ENCODE measurements at regions not wholly inside any gene's neighbourhood (a gene's known extent, or its start where the extent isn't known, plus 50 kb on each side); places are given as distances from the start of the nearest gene placed in this dataset.

- no peak for TF ChIP-seq ZBTB40 (IDR thresholded peaks at IDR 0.05; ENCODE audit: borderline replicate concordance)
These were observed 424.7 kb upstream of the KIRREL3 start (continued) for GRCh38 chr11:127425281-127425680.

GRCh38 chr11:127424661-127425060 lies 424.1 kb upstream of the KIRREL3 start:
- Histone ChIP-seq H4K20me1 (ENCODE audit: control insufficient read depth, insufficient read depth) (no peaks in the 10 kb centered on the region), H2AFZ (ENCODE audit: control insufficient read depth, low read depth, low read length) (no peak overlapping the region), H3K79me2 (ENCODE audit: control insufficient read depth, insufficient read depth, low read length) (no peaks in the 10 kb centered on the region), H3K27me3 (replicated peaks in 1 of 2; ENCODE audit: control insufficient read depth in 2 of 2, insufficient read depth in 2 of 2, low read length in 1 of 2) (no peaks in the 10 kb centered on the region), H3K9me3 (replicated peaks; ENCODE audit: control insufficient read depth, insufficient read depth, low read length) (no peaks in the 10 kb centered on the region), H3K4me3 (no peak overlapping the region), H3K9ac (ENCODE audit: control insufficient read depth, insufficient read depth, low read length) (no peak overlapping the region), H3K36me3 (ENCODE audit: control insufficient read depth in 2 of 2, insufficient read depth in 2 of 2, low read length in 1 of 2) (no peaks in the 10 kb centered on the region), H3K4me2 (ENCODE audit: control insufficient read depth, insufficient read depth) (no peak overlapping the region), H3K27ac (ENCODE audit: control insufficient read depth, insufficient read depth) (no peak overlapping the region), H3K4me1 (ENCODE audit: control insufficient read depth, insufficient read depth, low read length) (no peaks in the 10 kb centered on the region)
- no peak for ATAC-seq
- in situ Hi-C loops (cut with MboI) (no loop called here), intact Hi-C loops (cut with micrococcal nuclease; ENCODE audit: unreplicated experiment) (no loop called here)
- BruUV-seq (replicated peaks), result no TSS peak
- 18% methylated on average over 2 of the region's 2 CpGs for WGBS (ENCODE audit: insufficient coverage, insufficient replicate concordance, low lambda C conversion rate, missing lambda C conversion rate)
- no peak for DNase-seq (ENCODE audit: low read depth, low spot score)
- ChIA-PET POLR2A (no interaction called here), SMC1A (ENCODE audit: uncharacterized antibody, unreplicated experiment) (no interaction called here), CTCF (no interaction called here), RAD21 (ENCODE audit: unreplicated experiment) (no interaction called here)
- TF ChIP-seq ZNF622 (IDR thresholded peaks at IDR 0.05), result no peak
- no peak for TF ChIP-seq ZSCAN29 (IDR thresholded peaks at IDR 0.05)
- TF ChIP-seq IKZF1 (conservative IDR thresholded peaks at IDR 0.05), result no peak
- TF ChIP-seq CHD1 (IDR thresholded peaks at IDR 0.05; ENCODE audit: low read depth, low read length), result no peak
- no peak for TF ChIP-seq WRNIP1 (IDR thresholded peaks at IDR 0.05; ENCODE audit: borderline replicate concordance, low read depth, low read length)
- no peak for TF ChIP-seq E2F8 (IDR thresholded peaks at IDR 0.05; ENCODE audit: low read depth, partially characterized antibody)
- TF ChIP-seq CHD2 (IDR thresholded peaks at IDR 0.05; ENCODE audit: borderline replicate concordance, low read depth, low read length), result no peak
- no peak for TF ChIP-seq IRF4 (IDR thresholded peaks at IDR 0.05; ENCODE audit: low read depth, low read length)
- TF ChIP-seq ZNF384 (IDR thresholded peaks at IDR 0.05; ENCODE audit: borderline replicate concordance, low read depth, low read length), result no peak
- TF ChIP-seq PAX5 (IDR thresholded peaks at IDR 0.05; ENCODE audit: borderline replicate concordance, low read depth, low read length), result no peak
- TF ChIP-seq USF1 (IDR thresholded peaks at IDR 0.05; ENCODE audit: borderline replicate concordance, extremely low read length, insufficient read depth, low read depth, low read length), result no peak
- no peak for TF ChIP-seq POLR2AphosphoS5 (IDR thresholded peaks at IDR 0.05; ENCODE audit: low read length)
- FAIRE-seq, result no peak

Data from GM12878 (cell line).